MCF 10A (cell line): ENCODE measurements at regions not wholly inside any gene's neighbourhood (a gene's known extent, or its start where the extent isn't known, plus 50 kb on each side); places are given as distances from the start of the nearest gene placed in this dataset.

Experiments
- BruUV-seq: library from RNA; stranded (reverse); fragments of 400-500 nt; replicated peaks from 2 replicates; lab custom pipeline; 2021; lab: Mats Ljungman, UMichigan
- CTCF ChIA-PET: fragments of 300-600 bp; sonication (Branson Sonifier 250); formaldehyde crosslinking; extraction: SDS; loops from one replicate; lab custom pipeline; 2021; ENCODE audit warnings: antibody characterized with exemption, inconsistent platforms; lab: Yijun Ruan, JAX
- POLR2A ChIA-PET: fragments of 300-600, 350-650 bp; sonication (Branson Sonifier 250); formaldehyde crosslinking; extraction: SDS; loops from one replicate; lab custom pipeline; 2020; ENCODE audit warnings: antibody characterized with exemption, inconsistent platforms; lab: Yijun Ruan, JAX
- DNase-seq: peaks from one replicate; pipeline ENCODE4 v3.0.0-alpha.2; 2018; ENCODE audit not compliant: unreplicated experiment
- H3K27ac Mint-ChIP-seq: one replicate; pipeline ENCODE4 v1.8.0; 2022; ENCODE audit warnings: mild to moderate bottlenecking, low read depth, mixed read lengths; ENCODE audit not compliant: unreplicated experiment
- H3K27me3 Mint-ChIP-seq: one replicate; pipeline ENCODE4 v1.8.0; 2022; ENCODE audit warnings: mixed read lengths; ENCODE audit not compliant: insufficient read depth, unreplicated experiment
- H3K36me3 Mint-ChIP-seq: one replicate; pipeline ENCODE4 v1.8.0; 2022; ENCODE audit warnings: mild to moderate bottlenecking, moderate library complexity, mixed read lengths; ENCODE audit not compliant: insufficient read depth, unreplicated experiment
- H3K4me1 Mint-ChIP-seq: one replicate; pipeline ENCODE4 v1.8.0; 2022; ENCODE audit warnings: mixed read lengths; ENCODE audit not compliant: insufficient read depth, unreplicated experiment
- H3K4me3 Mint-ChIP-seq: one replicate; pipeline ENCODE4 v1.8.0; 2022; ENCODE audit warnings: mild to moderate bottlenecking, moderate library complexity, mixed read lengths; ENCODE audit not compliant: unreplicated experiment
- H3K9me3 Mint-ChIP-seq: one replicate; pipeline ENCODE4 v1.8.0; 2022; ENCODE audit warnings: mixed read lengths; ENCODE audit not compliant: unreplicated experiment
- CTCF ChIP-seq: fragments of 200-600 bp; IDR thresholded peaks from one replicate; pipeline ENCODE4 v1.8.0; 2022; ENCODE audit warnings: antibody characterized with exemption, mild to moderate bottlenecking; ENCODE audit not compliant: unreplicated experiment
- intact Hi-C: fragments of 100-400 bp; cut with micrococcal nuclease; formaldehyde crosslinking; loops from 2 replicates; pipeline ENCODE4 v1.14.1; 2022

DNA sequence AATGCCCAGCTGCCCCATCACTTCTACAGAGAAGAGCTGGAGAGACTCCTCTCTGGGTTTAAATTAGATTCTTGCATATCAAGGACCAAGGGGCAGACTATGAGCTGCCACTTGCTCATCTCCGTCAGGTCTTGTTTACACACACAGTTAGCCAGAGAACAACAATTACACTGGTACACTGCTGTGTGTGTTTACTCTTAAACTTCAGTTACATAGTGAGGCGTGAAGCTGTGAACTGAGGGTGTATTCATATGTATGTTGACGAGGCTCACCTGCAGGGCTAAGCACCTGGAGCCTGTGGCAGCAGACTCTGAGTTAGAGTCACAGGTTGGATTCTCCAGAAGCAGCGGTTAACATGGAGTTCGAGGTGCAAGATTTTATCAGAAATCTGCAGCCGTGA, 155.4 kb upstream of the ANKH start:
- TF ChIP-seq CTCF, result no peak
- Mint-ChIP-seq H3K4me3 (no peak overlapping the region), H3K4me1 (no peaks in the 10 kb centered on the region), H3K27ac (no peak overlapping the region), H3K9me3 (no peaks in the 10 kb centered on the region), H3K36me3 (no peaks in the 10 kb centered on the region), H3K27me3 (peaks cover 26% of the 10 kb centered on the region)
- ChIA-PET POLR2A (no interaction called here), CTCF (interaction anchor here (0.6 to 2.0 kb wide), 8 partner anchors 11 to 969 kb away, joined by 3 to 6 read pairs (median 3); no protein-coding TSS in a partner anchor)
- no TSS peak for BruUV-seq
- intact Hi-C loops, result no loop called here
- no peak for DNase-seq

GRCh38 chr5:15026011-15026893, 154.7 kb upstream of the ANKH start:
- BruUV-seq, result no TSS peak
- H3K4me1 Mint-ChIP-seq, result no peaks in the 10 kb centered on the region

GRCh38 chr5:15023846-15024245, 152.3 kb upstream of the ANKH start:
- intact Hi-C loops, result no loop called here
- ChIA-PET CTCF (interaction anchor here (0.6 to 1.4 kb wide), 5 partner anchors 9 to 800 kb away, joined by 3 to 6 read pairs (median 3); no protein-coding TSS in a partner anchor), POLR2A (no interaction called here)
- no TSS peak for BruUV-seq
- Mint-ChIP-seq H3K4me3 (no peak overlapping the region), H3K4me1 (no peaks in the 10 kb centered on the region), H3K27me3 (peaks cover under 1% of the 10 kb centered on the region), H3K36me3 (no peaks in the 10 kb centered on the region), H3K9me3 (no peaks in the 10 kb centered on the region), H3K27ac (no peak overlapping the region)
- TF ChIP-seq CTCF, result no peak
- no peak for DNase-seq

More at GRCh38 chr5:15026011-15026893, 154.7 kb upstream of the ANKH start:
- H3K9me3 Mint-ChIP-seq, result no peaks in the 10 kb centered on the region
- no peak for DNase-seq
- H3K4me3 Mint-ChIP-seq, result no peak overlapping the region
- ChIA-PET CTCF (interaction anchor here (0.7 to 2.0 kb wide), 5 partner anchors 11 to 970 kb away, joined by 3 to 6 read pairs (median 3); no protein-coding TSS in a partner anchor), POLR2A (interaction anchor here (0.7 kb wide), 1 partner anchor 105 kb away, joined by 3 read pairs; no protein-coding TSS in a partner anchor)
- no peak overlapping the region for H3K27ac Mint-ChIP-seq
- H3K36me3 Mint-ChIP-seq, result no peaks in the 10 kb centered on the region
- intact Hi-C loops, result no loop called here
- TF ChIP-seq CTCF, result no peak
- peaks cover 19% of the 10 kb centered on the region for H3K27me3 Mint-ChIP-seq

DNA sequence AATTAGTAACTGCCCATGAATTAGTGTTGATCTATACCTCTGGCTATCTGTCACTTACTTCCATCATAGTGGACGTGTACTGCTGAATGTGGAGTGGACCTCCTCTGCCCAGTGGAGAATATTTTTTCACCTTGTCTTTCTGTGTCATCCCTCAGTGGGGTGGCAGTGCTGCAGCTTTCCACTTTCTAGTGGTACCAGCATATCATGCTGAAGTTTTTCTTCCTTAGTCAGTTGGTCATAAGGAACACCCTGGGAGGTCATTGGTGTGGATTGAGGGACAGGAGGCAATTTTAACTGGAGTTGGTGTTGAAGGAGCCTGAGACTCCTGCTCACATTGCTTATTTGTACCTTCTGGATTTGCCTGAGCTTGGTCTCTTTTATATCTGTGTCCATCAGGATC, 151.7 kb upstream of the ANKH start:
- no TSS peak for BruUV-seq
- no peak overlapping the region for H3K4me3 Mint-ChIP-seq
- H3K4me1 Mint-ChIP-seq, result no peaks in the 10 kb centered on the region
- no peaks in the 10 kb centered on the region for H3K36me3 Mint-ChIP-seq
- H3K9me3 Mint-ChIP-seq, result no peaks in the 10 kb centered on the region
- no peak overlapping the region for H3K27ac Mint-ChIP-seq
- ChIA-PET CTCF (interaction anchor here (0.6 to 1.4 kb wide), 3 partner anchors 9 to 347 kb away, joined by 3 to 6 read pairs (median 5); no protein-coding TSS in a partner anchor), POLR2A (no interaction called here)
- no peaks in the 10 kb centered on the region for H3K27me3 Mint-ChIP-seq
- intact Hi-C loops, result no loop called here
- no peak for DNase-seq
- no peak for TF ChIP-seq CTCF
